Esophagus muscularis mucosa (tissue), 4 donors: ENCODE measurements at regions not wholly inside any gene's neighbourhood (a gene's known extent, or its start where the extent isn't known, plus 50 kb on each side); places are given as distances from the start of the nearest gene placed in this dataset.

Experiments
- DNase-seq: peaks from one replicate; pipeline ENCODE4 v3.0.0-alpha.2; 2017; ENCODE audit errors: extremely low spot score
- H3K27ac ChIP-seq, 4 donors: fragments of 200-600 bp; sonication (generic); replicated peaks in 1 of 4; 1 replicate in 3 of 4; 2 replicates in 1 of 4; pipeline ENCODE4 v1.5.1; 2016 to 2019; ENCODE audit warnings: mild to moderate bottlenecking in 1 of 4
- H3K27me3 ChIP-seq, 4 donors: fragments of 200-600 bp; sonication (generic); one replicate each; pipeline versions ENCODE4 v1.5.1 to v1.6.0; 2016 to 2019
- H3K36me3 ChIP-seq, 4 donors: fragments of 200-600 bp; sonication (generic); one replicate each; pipeline ENCODE4 v1.5.1; 2016 to 2019
- H3K4me1 ChIP-seq, 4 donors: fragments of 200-600 bp; sonication (generic); one replicate each; pipeline ENCODE4 v1.5.1; 2016 to 2019
- H3K4me3 ChIP-seq, 4 donors: fragments of 200-600 bp; sonication (generic); 1 replicate in 2 of 4; 2 replicates in 2 of 4; pipeline ENCODE4 v1.5.1; 2016 to 2019; ENCODE audit warnings: mild to moderate bottlenecking in 4 of 4, moderate library complexity in 1 of 4
- H3K9me3 ChIP-seq, 4 donors: fragments of 200-600 bp; sonication (generic); 1 replicate in 3 of 4; 2 replicates in 1 of 4; pipeline ENCODE4 v1.5.1; 2016 to 2019
- CTCF ChIP-seq, 3 experiments: fragments of 200-600 bp in 2 of 3; fragments of 450-650 bp in 1 of 3; sonication (generic) in 2 of 3; IDR thresholded peaks; one replicate each; pipeline ENCODE4 v1.5.1; 2017 to 2019; ENCODE audit warnings: antibody characterized with exemption in 3 of 3, mild to moderate bottlenecking in 2 of 3, moderate library complexity in 1 of 3
- EP300 ChIP-seq: sonication (generic); formaldehyde crosslinking; IDR thresholded peaks from one replicate; pipeline ENCODE4 v1.6.1; 2017; ENCODE audit warnings: antibody characterized with exemption
- POLR2A ChIP-seq: fragments of 450-650 bp; IDR thresholded peaks from one replicate; pipeline ENCODE4 v1.6.1; 2017; ENCODE audit warnings: antibody characterized with exemption, moderate library complexity, mild to moderate bottlenecking, low read depth
- POLR2AphosphoS5 ChIP-seq, 2 donors: sonication (generic); formaldehyde crosslinking; IDR thresholded peaks; one replicate each; pipeline ENCODE4 v1.6.1; 2017; ENCODE audit warnings: antibody characterized with exemption in 2 of 2
- WGBS: methylation state at CpG from one replicate; pipeline ENCODE4 v1.1.5; 2018; 5-methylcytosine and 5-hydroxymethylcytosine counted together
- intact Hi-C: fragments of 100-400 bp; cut with DNase I; formaldehyde crosslinking; loops from one replicate; pipeline ENCODE4 v1.15.1; 2023

GRCh38 chr17:27242951-27243350, 51.0 kb upstream of the WSB1 start:
- intact Hi-C loops: no loop called here
- no peak overlapping the region for H3K4me3 ChIP-seq
- no peaks in the 10 kb centered on the region for H3K27me3 ChIP-seq
- H3K4me1 ChIP-seq: peaks cover 42 to 80% (median 56%) of the 10 kb centered on the region in 4 donors
- DNase-seq: peak; percentile 57
- TF ChIP-seq CTCF (IDR thresholded peaks at IDR 0.05) (no peak), POLR2A (no peak)
- H3K27ac ChIP-seq: peak overlapping the region in 1 of 4 donors; percentile 29
- no peaks in the 10 kb centered on the region for H3K9me3 ChIP-seq
- WGBS: 86% methylated on average over 1 of the region's 1 CpG
- no peaks in the 10 kb centered on the region for H3K36me3 ChIP-seq

GRCh38 chr17:27244011-27244410, 49.9 kb upstream of the WSB1 start:
- Histone ChIP-seq H3K27ac (peak overlapping the region; percentile 84 to 91 (median 88)), H3K36me3 (no peaks in the 10 kb centered on the region), H3K9me3 (no peaks in the 10 kb centered on the region), H3K27me3 (no peaks in the 10 kb centered on the region), H3K4me3 (no peak overlapping the region), H3K4me1 (peaks cover 44 to 81% (median 63%) of the 10 kb centered on the region in 4 donors)
- intact Hi-C loops: loop anchor here (2.0 kb wide), 2 partner anchors 51 to 89 kb away; partner anchors contain the start of gene WSB1
- 90% methylated on average over 7 of the region's 7 CpGs for WGBS
- DNase-seq: peak; percentile 90
- TF ChIP-seq CTCF (IDR thresholded peaks at IDR 0.05) (no peak), POLR2A (no peak), POLR2AphosphoS5 (IDR thresholded peaks at IDR 0.05) (no peak), EP300 (no peak)
